Stimulated activated CD4-positive, alpha-beta T cell treated with anti-CD3 and anti-CD28 coated beads, Interleukin-4, amount 100 ng/mL, for 24 hours (primary cell): ENCODE measurements at regions not wholly inside any gene's neighbourhood (a gene's known extent, or its start where the extent isn't known, plus 50 kb on each side); places are given as distances from the start of the nearest gene placed in this dataset.
"Not testable (repeated sequence)": the region's sequence is repeated elsewhere in the genome, so short reads cannot be mapped to it uniquely, and the experiment has no call there.

Experiments
- DNase-seq: peaks from one replicate; pipeline ENCODE4 v3.0.0-alpha.2; 2020

DNA sequence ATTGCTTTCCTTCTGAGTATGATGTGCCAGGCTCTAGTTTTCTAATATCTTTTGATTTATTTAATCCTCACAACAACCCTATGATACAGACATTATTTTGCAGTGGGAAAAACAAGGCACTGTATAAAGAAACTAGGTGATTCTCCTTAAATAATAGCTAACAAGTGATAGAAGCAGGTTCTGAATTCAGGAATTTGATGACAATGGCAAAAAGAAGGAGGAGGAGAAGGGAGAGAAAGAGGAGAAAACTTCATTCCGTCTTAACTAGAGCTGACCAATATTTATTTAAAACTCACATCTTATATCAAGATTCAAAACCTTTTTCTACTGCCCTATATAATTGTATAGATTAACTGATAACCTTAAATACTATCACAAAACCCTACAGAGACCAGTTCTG lies 1477.1 kb upstream of the PCDH7 start:
- no peak for DNase-seq

GRCh38 chr4:29243851-29244250 lies 1476.3 kb upstream of the PCDH7 start:
- DNase-seq: no peak

- no peak for DNase-seq
These were observed 1460.6 kb upstream of the PCDH7 start for GRCh38 chr4:29259556-29259955.

DNA sequence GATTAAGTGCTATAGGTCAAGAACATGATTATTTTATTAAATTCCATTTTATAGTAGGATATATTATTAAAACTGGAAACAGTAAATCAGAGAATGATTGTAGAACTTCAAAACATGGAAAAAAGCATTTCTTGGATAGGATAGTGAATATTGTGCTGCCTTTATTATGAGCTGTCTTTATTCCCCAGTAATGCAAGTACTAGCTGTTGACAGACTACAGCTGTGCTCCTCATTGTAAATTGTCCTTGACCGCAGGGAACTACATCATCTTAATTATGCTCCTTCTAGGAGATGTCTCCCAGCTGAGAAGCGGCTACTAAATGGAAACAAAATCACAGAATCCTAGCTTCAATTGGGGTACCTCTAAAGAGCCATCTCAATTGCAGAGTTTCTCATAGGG lies 1457.2 kb upstream of the PCDH7 start:
- DNase-seq: no peak

GRCh38 chr4:29276150-29276549 lies 1444.0 kb upstream of the PCDH7 start:
- DNase-seq: no peak

DNA sequence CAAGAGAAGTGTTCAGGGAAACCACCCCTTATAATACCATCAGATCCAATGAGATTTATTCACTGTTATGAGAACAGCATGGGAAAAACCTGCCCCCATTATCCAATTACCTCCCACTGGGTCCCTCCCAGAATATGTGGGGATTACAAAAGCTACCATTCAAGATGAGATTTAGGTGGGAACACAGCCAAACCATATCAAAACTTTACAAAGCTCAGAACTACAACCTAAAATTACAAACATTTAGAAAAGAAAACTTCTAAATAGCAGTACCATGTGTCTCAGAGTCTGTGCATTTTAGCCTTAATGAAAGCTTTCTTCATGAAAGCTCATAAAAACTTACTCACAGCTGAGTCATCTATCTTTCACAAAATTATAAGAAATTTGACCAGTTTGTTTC lies 1442.8 kb upstream of the PCDH7 start:
- no peak for DNase-seq

GRCh38 chr4:29278585-29278984 lies 1441.6 kb upstream of the PCDH7 start:
- no peak for DNase-seq

DNA sequence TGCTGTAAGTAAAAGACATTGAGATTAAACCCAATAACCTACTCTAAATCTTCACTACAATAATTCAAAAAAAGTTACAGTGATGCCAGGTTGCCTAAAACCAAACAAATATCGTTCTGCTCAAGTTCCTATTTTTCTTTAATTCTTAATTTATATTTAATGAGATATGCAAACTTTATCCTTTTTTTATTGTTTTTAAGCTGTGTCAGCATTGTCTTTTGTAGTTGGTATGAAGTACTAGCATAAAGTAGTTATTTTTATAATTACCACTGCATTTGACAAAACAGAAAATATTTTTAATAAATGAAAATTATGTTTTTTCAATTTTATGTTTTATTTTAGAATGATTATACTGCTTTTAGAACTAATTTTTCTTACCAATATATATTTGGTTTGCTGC lies 1431.1 kb upstream of the PCDH7 start:
- DNase-seq: no peak

DNA sequence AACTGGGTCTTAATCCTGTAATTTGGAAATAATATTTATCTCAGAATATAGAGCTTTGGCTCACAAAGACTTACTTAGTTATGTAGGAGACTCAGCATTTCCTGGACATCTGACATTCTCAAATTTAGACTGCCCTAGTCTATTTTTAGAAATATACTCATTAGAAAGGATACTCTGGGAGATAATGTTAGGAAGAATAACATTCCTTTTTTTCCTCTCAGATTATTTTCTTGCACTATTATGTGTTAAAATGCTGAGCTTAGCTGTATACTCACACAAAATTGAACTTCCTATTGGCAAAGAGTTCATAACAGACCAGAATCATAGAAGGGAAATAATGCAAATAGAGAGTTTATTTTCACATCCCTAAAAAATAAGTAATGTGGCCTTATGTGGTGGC lies 1424.9 kb upstream of the PCDH7 start:
- DNase-seq: no peak

DNA sequence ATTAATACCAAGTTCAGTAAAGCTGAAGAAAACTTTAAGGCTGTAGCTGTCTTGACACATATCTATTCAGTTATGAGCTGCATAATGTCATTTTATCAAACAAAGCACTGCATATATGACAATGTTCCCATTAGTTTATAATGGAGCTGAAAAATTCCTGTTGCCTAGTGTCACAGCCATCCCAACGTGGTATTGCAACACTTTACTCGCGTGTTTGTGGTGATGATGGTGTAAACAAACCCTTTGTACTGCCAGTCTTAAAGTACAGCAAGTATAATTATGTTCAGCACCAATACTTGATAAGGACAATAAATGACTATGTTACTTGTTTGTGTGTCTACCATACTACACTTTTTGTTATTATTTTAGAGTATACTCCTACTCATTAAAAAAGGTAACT lies 1415.6 kb upstream of the PCDH7 start:
- DNase-seq: no peak

DNA sequence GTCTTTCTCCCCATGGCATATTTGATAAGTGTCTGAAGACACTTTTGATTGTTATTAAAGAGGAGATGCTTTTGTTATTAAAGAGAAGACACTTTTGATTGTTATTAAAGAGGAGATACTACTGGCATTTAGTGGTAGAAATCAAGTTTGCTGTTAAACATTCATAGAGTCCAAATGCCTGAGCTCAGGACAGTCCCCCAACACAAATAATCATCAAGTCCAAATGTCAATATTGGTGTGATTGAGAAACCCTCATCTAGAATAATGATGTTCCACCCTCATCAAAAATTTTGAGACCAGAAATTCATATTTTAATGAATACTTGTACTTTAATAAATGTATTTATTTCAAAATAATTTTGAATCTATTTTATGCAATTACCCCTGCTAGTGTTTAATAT lies 1412.9 kb upstream of the PCDH7 start:
- DNase-seq: no peak

GRCh38 chr4:29307755-29308154 lies 1412.4 kb upstream of the PCDH7 start:
- no peak for DNase-seq

DNA sequence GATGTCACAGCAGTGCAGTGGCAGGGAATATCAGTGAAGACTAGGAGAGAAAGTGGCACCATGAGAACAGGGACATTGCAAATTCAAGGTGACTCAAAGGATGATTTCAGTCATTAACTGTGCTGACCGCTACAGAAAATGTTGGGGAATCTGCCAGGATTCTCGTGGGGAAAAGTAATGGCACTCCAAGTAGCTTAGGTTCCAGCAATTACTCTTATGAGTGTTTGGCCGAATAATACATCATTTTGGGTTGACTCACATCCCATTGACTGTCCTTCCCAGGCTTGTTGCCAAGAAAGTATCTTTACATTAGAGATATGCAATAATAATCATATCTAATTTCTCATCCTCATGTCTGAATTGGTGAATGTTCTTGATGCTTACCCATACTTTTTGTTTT lies 1411.1 kb upstream of the PCDH7 start:
- DNase-seq: no peak

- no peak for DNase-seq
These were observed 1409.9 kb upstream of the PCDH7 start for GRCh38 chr4:29310252-29310651.

DNA sequence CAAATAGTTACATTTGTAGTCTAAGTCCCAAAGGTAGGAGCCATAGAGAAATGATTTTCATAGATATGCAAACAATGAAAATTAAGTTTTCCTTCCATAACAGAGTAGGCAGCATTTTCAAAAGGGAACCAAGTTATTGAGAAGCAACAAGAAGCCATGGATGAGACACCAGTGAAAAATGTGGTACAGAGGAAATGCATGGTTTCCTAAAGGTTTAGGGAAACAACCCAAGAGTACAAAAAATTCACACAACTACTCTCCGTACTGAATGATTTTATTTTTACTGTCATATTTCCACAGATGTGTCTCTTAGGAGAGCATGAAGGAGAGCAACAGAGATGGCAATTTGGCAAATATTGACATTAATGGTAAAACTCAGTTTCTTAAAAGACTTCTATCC lies 1408.9 kb upstream of the PCDH7 start:
- DNase-seq: no peak

DNA sequence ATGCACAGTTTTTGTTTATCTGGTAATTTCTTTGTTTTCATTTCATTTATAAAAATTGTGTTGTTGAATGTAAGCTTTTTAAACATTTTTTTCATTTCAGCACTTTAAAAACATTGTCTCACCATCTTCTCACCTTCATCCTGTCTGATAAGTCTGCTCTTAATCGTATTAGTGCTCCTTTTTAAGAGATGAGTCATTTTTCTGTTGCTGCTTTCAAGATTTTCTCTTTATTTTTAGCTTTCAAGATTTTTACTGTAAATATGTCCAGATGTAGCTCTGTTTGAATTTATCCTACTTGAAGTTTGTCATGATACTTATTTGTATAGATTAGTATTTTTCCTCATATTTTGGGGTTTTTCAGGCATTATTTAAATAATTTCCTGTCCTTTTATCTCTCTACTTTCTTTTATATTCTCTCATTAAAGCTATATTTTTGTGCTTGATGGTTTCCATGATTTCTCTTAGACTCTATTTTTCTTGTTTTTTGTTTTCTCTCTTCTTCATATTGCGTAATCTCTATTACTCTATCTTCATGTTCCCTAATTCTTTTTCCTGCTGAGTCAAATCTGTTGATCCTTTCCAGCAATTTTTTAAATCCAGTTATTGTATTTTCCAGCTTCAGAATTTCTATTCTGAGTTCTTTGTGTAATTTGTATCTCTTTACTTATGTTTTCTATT lies 1400.4 kb upstream of the PCDH7 start:
- no peak for DNase-seq

- DNase-seq: no peak
These were observed 1399.1 kb upstream of the PCDH7 start for GRCh38 chr4:29320947-29321620.

DNA sequence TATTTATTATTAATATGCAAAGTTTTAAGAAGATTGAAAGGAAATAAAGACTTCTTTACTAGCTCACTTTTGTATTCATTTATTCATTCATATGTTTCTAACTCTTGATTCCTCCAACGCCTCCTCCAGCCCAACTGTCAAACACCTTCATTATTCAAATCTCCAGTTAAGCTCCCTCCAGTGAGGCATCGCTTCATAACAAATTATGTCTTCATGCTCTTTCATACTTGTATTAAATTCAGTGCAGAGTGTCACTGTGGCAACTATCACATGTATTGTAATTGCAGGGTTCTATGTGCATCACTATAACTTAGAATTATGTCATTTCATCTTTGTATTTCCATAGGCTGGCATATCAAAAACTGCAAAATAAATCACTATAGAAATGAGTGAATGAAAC lies 1394.2 kb upstream of the PCDH7 start:
- no peak for DNase-seq

- DNase-seq: no peak
These were observed 1393.4 kb upstream of the PCDH7 start for GRCh38 chr4:29326816-29327215.

DNA sequence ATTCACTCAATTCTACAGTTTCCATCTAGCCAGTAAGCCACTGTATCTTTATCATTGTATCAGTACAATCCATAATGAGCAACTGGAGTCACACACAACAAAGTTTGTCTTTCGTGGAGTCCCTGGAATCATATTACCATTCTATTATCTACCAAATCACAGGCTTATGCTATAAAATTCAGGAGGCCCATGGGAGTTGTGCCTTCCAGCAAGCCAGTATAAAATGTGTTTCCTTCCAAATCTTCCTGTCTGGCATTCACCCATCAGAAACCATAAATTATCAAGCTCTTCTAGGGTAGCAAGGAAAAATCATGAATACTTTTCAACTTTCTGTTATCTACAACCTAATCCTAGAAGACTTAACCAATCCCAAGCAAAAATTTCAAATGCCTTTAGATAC lies 1383.3 kb upstream of the PCDH7 start:
- no peak for DNase-seq

DNA sequence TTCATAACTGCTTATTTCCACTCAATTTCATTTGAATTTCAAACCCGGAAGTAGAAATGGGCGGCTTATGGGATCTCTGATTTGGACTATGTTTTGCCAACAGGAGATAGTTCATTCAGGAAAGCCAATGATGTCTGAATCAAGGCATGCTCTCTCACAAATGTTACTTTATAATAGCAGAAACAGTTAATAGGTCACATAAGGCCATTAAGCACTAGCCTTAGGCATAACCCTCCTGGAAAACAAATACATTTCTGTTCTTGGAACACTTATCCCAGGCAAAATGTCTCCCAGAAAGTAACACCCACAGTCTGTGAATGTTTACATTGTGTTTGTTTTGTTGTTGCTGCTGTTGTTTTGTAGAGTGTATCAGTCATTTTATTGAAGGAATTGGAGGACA lies 1347.2 kb upstream of the PCDH7 start:
- DNase-seq: no peak

DNA sequence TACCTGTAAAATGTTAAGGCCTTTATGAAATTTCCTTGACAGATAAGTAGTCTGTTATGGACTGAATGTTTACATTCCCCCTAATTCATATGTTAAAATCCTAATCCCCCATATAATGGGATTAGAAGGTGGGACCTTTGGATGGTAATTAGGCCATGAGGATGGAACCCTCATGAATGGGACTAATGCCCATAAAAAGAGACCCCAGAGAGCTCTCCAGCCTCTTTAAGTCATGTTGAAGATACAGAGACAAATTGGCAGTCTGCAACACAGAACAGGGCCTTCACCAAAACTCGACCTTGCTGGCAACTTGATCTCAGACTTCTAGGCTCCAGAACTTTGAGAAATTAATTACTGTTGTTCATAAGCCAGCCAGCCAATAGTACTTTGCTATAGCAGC lies 1344.5 kb upstream of the PCDH7 start:
- no peak for DNase-seq

- not testable (repeated sequence) for DNase-seq
These were observed 1341.9 kb upstream of the PCDH7 start for GRCh38 chr4:29378237-29378636.

GRCh38 chr4:29390921-29391320 lies 1329.2 kb upstream of the PCDH7 start:
- DNase-seq: no peak

- DNase-seq: no peak
These were observed 1315.1 kb upstream of the PCDH7 start for GRCh38 chr4:29405116-29405515.
